ENCODE measurements at regions not wholly inside any gene's neighbourhood (a gene's known extent, or its start where the extent isn't known, plus 50 kb on each side); places are given as distances from the start of the nearest gene placed in this dataset.

- Histone ChIP-seq H3K4me2 (ENCODE audit: insufficient read depth in 1 of 2, low read depth in 2 of 2, low read length in 2 of 2) (no peak overlapping the region), H2BK20ac (ENCODE audit: low read length) (no peak overlapping the region), H2BK5ac (ENCODE audit: low read depth, low read length) (no peak overlapping the region), H3K36me3 (ENCODE audit: control insufficient read depth in 2 of 4, insufficient read depth in 4 of 4, low read length in 3 of 4) (no peaks in the 10 kb centered on the region), H2BK12ac (ENCODE audit: low read depth, low read length) (0 out of 2 replicates have a peak overlapping the region, but pooled peaks have one; percentile 39), H3K18ac (ENCODE audit: extremely low read depth, low read length) (no peak overlapping the region), H4K5ac (ENCODE audit: insufficient read length, low read depth, low read length) (no peak overlapping the region), H3K9me3 (ENCODE audit: insufficient read depth in 2 of 2, low read depth in 1 of 2, low read length in 1 of 2) (no peaks in the 10 kb centered on the region; a peak in 1 of 4 replicates), H3K4me1 (replicated peaks in 1 of 4; ENCODE audit: control insufficient read depth in 3 of 4, insufficient read depth in 4 of 4, low read length in 3 of 4) (peaks cover 0 to 5% (median 0%) of the 10 kb centered on the region in 4 experiments; a peak in 2 of 7 replicates), H3K27ac (ENCODE audit: low read depth, low read length) (no peak overlapping the region), H2AK5ac (ENCODE audit: low read depth, low read length) (no peak overlapping the region), H3K4me3 (ENCODE audit: extremely low read depth in 1 of 4, insufficient read depth in 2 of 4, low read depth in 3 of 4, low read length in 4 of 4) (no peak overlapping the region), H3K79me1 (ENCODE audit: low read depth, low read length) (no peaks in the 10 kb centered on the region), H3K9ac (replicated peaks in 1 of 4; ENCODE audit: extremely low read depth in 1 of 4, low read depth in 3 of 4, low read length in 3 of 4) (no peak overlapping the region), H2BK15ac (ENCODE audit: low read length) (no peak overlapping the region), H4K20me1 (replicated peaks in 1 of 2; ENCODE audit: control insufficient read depth in 1 of 2, insufficient read depth in 2 of 2, low read length in 2 of 2) (no peaks in the 10 kb centered on the region), H2AFZ (ENCODE audit: low read length) (peak overlapping the region; percentile 32; the same call in 1 of the 2 replicates), H3K27me3 (replicated peaks in 1 of 4; ENCODE audit: control insufficient read depth in 3 of 4, extremely low read depth in 1 of 4, insufficient read depth in 3 of 4, low read length in 3 of 4) (no peaks in the 10 kb centered on the region), H3K14ac (ENCODE audit: insufficient read length) (no peak overlapping the region), H3K56ac (replicated peaks; ENCODE audit: insufficient read length, low read depth, low read length) (no peak overlapping the region), H3K4ac (replicated peaks; ENCODE audit: insufficient read length, low read depth, low read length) (no peak overlapping the region), H3K23ac (ENCODE audit: insufficient read length) (no peak overlapping the region), H4K91ac (replicated peaks; ENCODE audit: insufficient read length, low read length) (no peak overlapping the region), H3K79me2 (ENCODE audit: control insufficient read depth in 1 of 2, insufficient read depth in 2 of 2, low read length in 2 of 2) (no peaks in the 10 kb centered on the region), H4K8ac (ENCODE audit: extremely low read depth, insufficient read depth, low read length) (no peak overlapping the region), H3K23me2 (ENCODE audit: low read depth, low read length) (no peaks in the 10 kb centered on the region), H2BK120ac (replicated peaks; ENCODE audit: low read depth, low read length) (no peak overlapping the region)
- WGBS, 2 experiments (ENCODE audit: extremely low coverage in 1 of 2, insufficient coverage in 1 of 2, insufficient read length in 1 of 2, insufficient replicate concordance in 2 of 2, low coverage in 1 of 2, low lambda C conversion rate in 2 of 2, missing lambda C conversion rate in 1 of 2), result 92% methylated on average over 7 of the region's 7 CpGs; no CpG with 5 or more reads in 1 of the 2 experiments
- ChIA-PET POLR2A (ENCODE audit: partially characterized antibody) (no interaction called here), CTCF (ENCODE audit: partially characterized antibody) (interaction anchor here (1.2 kb wide), 1 partner anchor 13 kb away, joined by 3 read pairs; no protein-coding TSS in a partner anchor)
- DNase-seq (ENCODE audit: low read depth in 1 of 2, low spot score in 2 of 2), result no peak
- no peak for FAIRE-seq
- no peak for TF ChIP-seq JUND (IDR thresholded peaks at IDR 0.05; ENCODE audit: low read length)
Measured at GRCh38 chr2:236638707-236639106, 69.1 kb downstream of the ACKR3 start.

Data from H1 (cell line).